ENCODE measurements at regions not wholly inside any gene's neighbourhood (a gene's known extent, or its start where the extent isn't known, plus 50 kb on each side); places are given as distances from the start of the nearest gene placed in this dataset.

DNA sequence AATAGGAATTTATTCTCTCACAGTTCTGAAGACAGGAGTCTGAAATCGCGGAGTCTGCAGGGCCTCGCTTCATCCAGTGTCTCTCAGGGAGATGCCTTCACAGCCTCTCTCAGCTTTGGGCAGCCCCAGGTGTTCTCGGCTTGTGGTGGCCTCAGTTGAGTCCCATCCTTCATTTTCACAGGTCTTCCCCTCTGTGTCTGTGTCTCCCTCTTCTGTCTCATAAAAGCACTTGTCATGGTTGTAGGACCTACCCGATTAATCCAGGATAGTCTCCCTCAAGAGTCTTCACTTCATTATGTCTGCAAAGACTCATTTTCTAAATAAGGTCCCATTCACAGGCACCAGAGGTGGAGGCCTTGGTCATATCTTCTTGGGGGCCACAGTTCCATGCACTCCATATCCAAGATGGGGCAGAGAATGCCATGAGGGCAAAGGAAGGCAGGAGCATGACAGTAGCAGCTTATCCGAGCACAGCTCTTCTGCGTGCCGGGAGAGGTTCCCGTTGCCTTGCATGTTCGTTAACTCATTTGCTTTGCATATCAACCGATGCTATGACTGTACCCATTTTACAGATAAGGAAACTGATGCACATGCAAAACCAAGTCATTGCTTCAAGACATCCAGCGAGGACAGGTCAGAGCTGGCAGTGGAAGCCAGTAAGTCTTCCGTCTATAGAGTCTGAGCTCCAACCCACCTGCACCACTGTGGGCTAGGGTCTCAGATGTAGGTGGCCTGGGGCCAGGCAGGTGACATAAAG, 363.8 kb upstream of the SULF2 start:
- no peak overlapping the region for H3K4me3 ChIP-seq
- 62 to 93% (median 89%) methylated on average over 13 of the region's 13 CpGs for WGBS, 3 donors
- ATAC-seq (no peak), DNase-seq (no peak)
- no peaks in the 10 kb centered on the region for H3K36me3 ChIP-seq (ENCODE audit: insufficient read depth in 1 of 2, low read depth in 1 of 2)
- H3K27me3 ChIP-seq (ENCODE audit: insufficient read depth in 3 of 3, low read length in 2 of 3): peaks cover 0 to 2% (median 0%) of the 10 kb centered on the region in 3 donors
- no peaks in the 10 kb centered on the region for H3K9me3 ChIP-seq
- H3K27ac ChIP-seq: no peak overlapping the region
- TF ChIP-seq CTCF (IDR thresholded peaks at IDR 0.05): no peak
- no peaks in the 10 kb centered on the region for H3K4me1 ChIP-seq
- intact Hi-C loops (cut with DNase I): no loop called here

GRCh38 chr20:48148020-48148419, 362.7 kb upstream of the SULF2 start:
- Histone ChIP-seq H3K36me3 (ENCODE audit: insufficient read depth in 1 of 2, low read depth in 1 of 2) (no peaks in the 10 kb centered on the region), H3K4me3 (no peak overlapping the region), H3K4me1 (no peaks in the 10 kb centered on the region), H3K9me3 (no peaks in the 10 kb centered on the region), H3K27ac (no peak overlapping the region), H3K27me3 (ENCODE audit: insufficient read depth in 3 of 3, low read length in 2 of 3) (peaks cover 0 to 2% (median 0%) of the 10 kb centered on the region in 3 donors)
- TF ChIP-seq CTCF (IDR thresholded peaks at IDR 0.05): no peak
- DNase-seq (no peak), ATAC-seq (no peak)
- intact Hi-C loops (cut with DNase I): no loop called here
- 92 to 98% (median 96%) methylated on average over 3 of the region's 3 CpGs for WGBS, 3 donors

- Histone ChIP-seq H3K4me1 (no peaks in the 10 kb centered on the region), H3K4me3 (no peak overlapping the region), H3K36me3 (ENCODE audit: insufficient read depth in 1 of 2, low read depth in 1 of 2) (no peaks in the 10 kb centered on the region), H3K27me3 (ENCODE audit: insufficient read depth in 3 of 3, low read length in 2 of 3) (peaks cover 0 to 2% (median 0%) of the 10 kb centered on the region in 3 donors), H3K9me3 (no peaks in the 10 kb centered on the region), H3K27ac (no peak overlapping the region)
- 76 to 80% (median 79%) methylated on average over 10 of the region's 10 CpGs for WGBS, 3 donors
- no peak for DNase-seq
- ATAC-seq: no peak
- no peak for TF ChIP-seq CTCF (IDR thresholded peaks at IDR 0.05)
- intact Hi-C loops (cut with DNase I): no loop called here
Measured at GRCh38 chr20:48147311-48147710, 362.0 kb upstream of the SULF2 start.

- intact Hi-C loops (cut with DNase I): no loop called here
- Histone ChIP-seq H3K4me3 (no peak overlapping the region), H3K36me3 (ENCODE audit: insufficient read depth in 1 of 2, low read depth in 1 of 2) (no peaks in the 10 kb centered on the region), H3K4me1 (no peaks in the 10 kb centered on the region), H3K9me3 (no peaks in the 10 kb centered on the region), H3K27me3 (ENCODE audit: insufficient read depth in 3 of 3, low read length in 2 of 3) (peaks cover 0 to 2% (median 0%) of the 10 kb centered on the region in 3 donors), H3K27ac (no peak overlapping the region)
- ATAC-seq (no peak), DNase-seq (no peak)
- no peak for TF ChIP-seq CTCF (IDR thresholded peaks at IDR 0.05)
- 70 to 74% (median 73%) methylated on average over 7 of the region's 7 CpGs for WGBS, 3 donors
Measured at GRCh38 chr20:48146877-48147276, 361.6 kb upstream of the SULF2 start.

- 80 to 98% (median 89%) methylated on average over 3 of the region's 3 CpGs for WGBS, 3 donors
- intact Hi-C loops (cut with DNase I): no loop called here
- H3K4me3 ChIP-seq: no peak overlapping the region
- H3K36me3 ChIP-seq (ENCODE audit: insufficient read depth in 1 of 2, low read depth in 1 of 2): no peaks in the 10 kb centered on the region
- no peaks in the 10 kb centered on the region for H3K4me1 ChIP-seq
- TF ChIP-seq CTCF (IDR thresholded peaks at IDR 0.05): no peak
- ATAC-seq (no peak), DNase-seq (no peak)
- peaks cover 3% of the 10 kb centered on the region for H3K9me3 ChIP-seq
- H3K27me3 ChIP-seq (ENCODE audit: insufficient read depth in 3 of 3, low read length in 2 of 3): peaks cover 0 to 2% (median 0%) of the 10 kb centered on the region in 3 donors
- no peak overlapping the region for H3K27ac ChIP-seq
Measured at GRCh38 chr20:48146308-48146707, 361.0 kb upstream of the SULF2 start.
